ENCODE measurements at regions not wholly inside any gene's neighbourhood (a gene's known extent, or its start where the extent isn't known, plus 50 kb on each side); places are given as distances from the start of the nearest gene placed in this dataset.

GRCh38 chr2:11043245-11043644 is 112.0 kb upstream of the SLC66A3 start:
- Histone ChIP-seq H3K4me3 (replicated peaks in 1 of 3; ENCODE audit: insufficient read depth in 1 of 3, low read depth in 1 of 3, low read length in 3 of 3) (no peak overlapping the region), H3K27ac (ENCODE audit: insufficient read depth, low read depth, low read length) (no peak overlapping the region), H3K79me2 (ENCODE audit: control insufficient read depth, insufficient read depth, low read length) (no peaks in the 10 kb centered on the region), H3K4me2 (ENCODE audit: insufficient read depth, low read length) (no peak overlapping the region), H2AFZ (ENCODE audit: low read depth, low read length) (no peak overlapping the region), H3K9me1 (replicated peaks; ENCODE audit: control insufficient read depth, extremely low read depth, insufficient read depth, low read length) (no peaks in the 10 kb centered on the region), H4K20me1 (replicated peaks; ENCODE audit: control insufficient read depth, extremely low read depth, insufficient read depth, low read length) (no peaks in the 10 kb centered on the region), H3K27me3 (ENCODE audit: control insufficient read depth in 2 of 2, insufficient read depth in 2 of 2, low read length in 2 of 2) (peaks cover 0 to 3% of the 10 kb centered on the region in 2 experiments), H3K9me3 (replicated peaks; ENCODE audit: control insufficient read depth, insufficient read depth, low read length) (no peaks in the 10 kb centered on the region), H3K4me1 (ENCODE audit: control insufficient read depth, extremely low read depth, insufficient read depth, low read length) (no peaks in the 10 kb centered on the region), H3K9ac (replicated peaks; ENCODE audit: extremely low read depth, insufficient read depth, low read length) (no peak overlapping the region), H3K36me3 (ENCODE audit: control insufficient read depth in 2 of 2, extremely low read depth in 1 of 2, insufficient read depth in 2 of 2, low read length in 2 of 2) (no peaks in the 10 kb centered on the region)
- intact Hi-C loops (cut with micrococcal nuclease) = no loop called here
- ChIA-PET POLR2A (no interaction called here), CTCF (no interaction called here)
- no TSS peak for BruUV-seq (replicated peaks)
- DNase-seq (ENCODE audit: low read depth, low spot score) (no peak), FAIRE-seq (no peak)
- TF ChIP-seq GATA2 (IDR thresholded peaks at IDR 0.05; ENCODE audit: insufficient read depth, insufficient read length, low read depth, low read length) = no peak
- TF ChIP-seq POLR2AphosphoS5 (IDR thresholded peaks at IDR 0.05; ENCODE audit: insufficient read depth, low read depth, low read length) = no peak
- TF ChIP-seq MYC (IDR thresholded peaks at IDR 0.05; ENCODE audit: low read depth, low read length) = no peak
- dilution Hi-C loops (cut with MboI; ENCODE audit: extremely low pct_ligation_motif_present, low sequenced_read_pairs) = no loop called here

GRCh38 chr2:11044201-11044600 is 111.1 kb upstream of the SLC66A3 start:
- Histone ChIP-seq H3K4me2 (ENCODE audit: insufficient read depth, low read length) (no peak overlapping the region), H3K9me1 (replicated peaks; ENCODE audit: control insufficient read depth, extremely low read depth, insufficient read depth, low read length) (no peaks in the 10 kb centered on the region), H3K27me3 (ENCODE audit: control insufficient read depth in 2 of 2, insufficient read depth in 2 of 2, low read length in 2 of 2) (peaks cover 0 to 3% of the 10 kb centered on the region in 2 experiments), H3K79me2 (ENCODE audit: control insufficient read depth, insufficient read depth, low read length) (no peaks in the 10 kb centered on the region), H3K9ac (replicated peaks; ENCODE audit: extremely low read depth, insufficient read depth, low read length) (no peak overlapping the region), H3K4me3 (replicated peaks in 1 of 3; ENCODE audit: insufficient read depth in 1 of 3, low read depth in 1 of 3, low read length in 3 of 3) (no peak overlapping the region), H3K27ac (ENCODE audit: insufficient read depth, low read depth, low read length) (no peak overlapping the region), H3K4me1 (ENCODE audit: control insufficient read depth, extremely low read depth, insufficient read depth, low read length) (no peaks in the 10 kb centered on the region), H3K9me3 (replicated peaks; ENCODE audit: control insufficient read depth, insufficient read depth, low read length) (no peaks in the 10 kb centered on the region), H2AFZ (ENCODE audit: low read depth, low read length) (no peak overlapping the region), H3K36me3 (ENCODE audit: control insufficient read depth in 2 of 2, extremely low read depth in 1 of 2, insufficient read depth in 2 of 2, low read length in 2 of 2) (no peaks in the 10 kb centered on the region), H4K20me1 (replicated peaks; ENCODE audit: control insufficient read depth, extremely low read depth, insufficient read depth, low read length) (no peaks in the 10 kb centered on the region)
- dilution Hi-C loops (cut with MboI; ENCODE audit: extremely low pct_ligation_motif_present, low sequenced_read_pairs) (no loop called here), intact Hi-C loops (cut with micrococcal nuclease) (no loop called here)
- no peak for TF ChIP-seq CTCF (IDR thresholded peaks at IDR 0.05; ENCODE audit: extremely low read depth in 1 of 2, insufficient read depth in 1 of 2, low read depth in 1 of 2, low read length in 2 of 2)
- TF ChIP-seq MYC (IDR thresholded peaks at IDR 0.05; ENCODE audit: low read depth, low read length) = no peak
- TF ChIP-seq MAX (IDR thresholded peaks at IDR 0.05; ENCODE audit: insufficient read depth, insufficient read length) = no peak
- no peak for TF ChIP-seq POLR2AphosphoS5 (IDR thresholded peaks at IDR 0.05; ENCODE audit: insufficient read depth, low read depth, low read length)
- DNase-seq (ENCODE audit: low read depth, low spot score) = no peak
- ChIA-PET CTCF (no interaction called here), POLR2A (no interaction called here)
- no TSS peak for BruUV-seq (replicated peaks)
- no peak for FAIRE-seq
